IMR-90 (cell line): ENCODE measurements at regions not wholly inside any gene's neighbourhood (a gene's known extent, or its start where the extent isn't known, plus 50 kb on each side); places are given as distances from the start of the nearest gene placed in this dataset.

Experiments
- ATAC-seq: fragments of 200-7000 bp; cut with Tn5 transposase; 2 replicates; pipeline ENCODE4 v1.9.1; 2020; ENCODE audit warnings: low read depth, mild to moderate bottlenecking, moderate library complexity
- BruUV-seq: library from RNA; stranded (reverse); fragments of 400-500 nt; replicated peaks from 2 replicates; lab custom pipeline; 2021; lab: Mats Ljungman, UMichigan
- CTCF ChIA-PET: fragments of 300-600 bp; formaldehyde crosslinking; extraction: SDS; loops from one replicate; lab custom pipeline; 2021; ENCODE audit warnings: antibody characterized with exemption; lab: Yijun Ruan, JAX
- POLR2A ChIA-PET: fragments of 300-600 bp; sonication (Branson Sonifier 250); formaldehyde crosslinking; loops from one replicate; lab custom pipeline; 2022; ENCODE audit warnings: antibody characterized with exemption; ENCODE audit not compliant: unreplicated experiment; lab: Charles Lee
- DNase-seq: peaks from one replicate; pipeline ENCODE4 v3.0.0; 2013
- H2AFZ ChIP-seq: replicated peaks from 2 replicates; pipeline ENCODE3; 2013; ENCODE audit warnings: low read length, mild to moderate bottlenecking; ENCODE audit not compliant: poor library complexity
- H2AK5ac ChIP-seq: 2 replicates; pipeline ENCODE4 v1.6.1; 2013; ENCODE audit warnings: low read depth, low read length, inconsistent platforms
- H2AK9ac ChIP-seq: replicated peaks from 2 replicates; pipeline ENCODE3; 2013; ENCODE audit warnings: mild to moderate bottlenecking, low read depth, low read length, moderate library complexity; ENCODE audit not compliant: poor library complexity
- H2BK120ac ChIP-seq: 2 replicates; pipeline ENCODE4 v1.6.1; 2013; ENCODE audit warnings: low read depth, low read length, inconsistent platforms
- H2BK15ac ChIP-seq: 3 replicates; pipeline ENCODE4 v1.6.1; 2013; ENCODE audit warnings: low read depth, low read length, inconsistent platforms
- H2BK20ac ChIP-seq: 2 replicates; pipeline ENCODE4 v1.6.1; 2013; ENCODE audit warnings: low read depth, mild to moderate bottlenecking, inconsistent platforms, low read length, moderate library complexity
- H2BK5ac ChIP-seq: 2 replicates; pipeline ENCODE4 v1.6.1; 2013; ENCODE audit warnings: mild to moderate bottlenecking, low read depth, low read length, inconsistent platforms; ENCODE audit not compliant: poor library complexity, severe bottlenecking
- H3K14ac ChIP-seq: replicated peaks from 2 replicates; pipeline ENCODE4 v1.6.1; 2013; ENCODE audit warnings: low read depth, low read length, inconsistent platforms
- H3K18ac ChIP-seq: 2 replicates; pipeline ENCODE4 v1.6.1; 2013; ENCODE audit warnings: low read depth, low read length, control low read depth
- H3K23ac ChIP-seq: 2 replicates; pipeline ENCODE4 v1.6.1; 2013; ENCODE audit warnings: low read depth, low read length, inconsistent platforms
- H3K27ac ChIP-seq: 2 replicates; pipeline ENCODE4 v1.5.1; 2013; ENCODE audit warnings: mild to moderate bottlenecking, control low read depth, low read length; ENCODE audit not compliant: insufficient read depth
- H3K27me3 ChIP-seq: 2 replicates; pipeline ENCODE4 v1.6.1; 2013; ENCODE audit warnings: low read length; ENCODE audit not compliant: control insufficient read depth, insufficient read depth
- H3K36me3 ChIP-seq: 2 replicates; pipeline ENCODE4 v1.6.1; 2013; ENCODE audit warnings: low read length, mixed read lengths; ENCODE audit not compliant: control insufficient read depth, insufficient read depth
- H3K4ac ChIP-seq: 2 replicates; pipeline ENCODE4 v1.6.1; 2013; ENCODE audit warnings: low read depth, low read length, inconsistent platforms
- H3K4me1 ChIP-seq: 2 replicates; pipeline ENCODE4 v1.6.1; 2013; ENCODE audit warnings: low read length, mixed read lengths; ENCODE audit not compliant: control insufficient read depth, insufficient read depth
- H3K4me2 ChIP-seq: 2 replicates; pipeline ENCODE4 v1.6.1; 2013; ENCODE audit warnings: low read depth, mild to moderate bottlenecking, control low read depth, low read length, moderate library complexity
- H3K4me3 ChIP-seq: 2 replicates; pipeline ENCODE4 v1.5.1; 2013; ENCODE audit warnings: low read depth, mild to moderate bottlenecking, control low read depth, low read length, moderate library complexity; ENCODE audit not compliant: insufficient read depth
- H3K56ac ChIP-seq: 2 replicates; pipeline ENCODE4 v1.6.1; 2013; ENCODE audit warnings: low read length, inconsistent platforms; ENCODE audit not compliant: insufficient read depth; ENCODE audit errors: extremely low read depth
- H3K79me1 ChIP-seq, 2 experiments: 2 replicates each; pipeline ENCODE4 v1.6.1; 2013; ENCODE audit warnings: low read length in 2 of 2, inconsistent platforms in 1 of 2, low read depth in 1 of 2
- H3K9ac ChIP-seq: 2 replicates; pipeline ENCODE4 v1.6.1; 2013; ENCODE audit warnings: low read depth, low read length, control low read depth
- H3K9me1 ChIP-seq: 2 replicates; pipeline ENCODE4 v1.6.1; 2013; ENCODE audit warnings: low read length, inconsistent platforms; ENCODE audit not compliant: insufficient read depth
- H3K9me3 ChIP-seq: 2 replicates; pipeline ENCODE4 v1.6.1; 2013; ENCODE audit warnings: low read length; ENCODE audit not compliant: control insufficient read depth, insufficient read depth
- H4K20me1 ChIP-seq: 2 replicates; pipeline ENCODE4 v1.6.1; 2013; ENCODE audit warnings: low read length, inconsistent platforms; ENCODE audit not compliant: insufficient read depth
- H4K5ac ChIP-seq: 2 replicates; pipeline ENCODE4 v1.6.1; 2013; ENCODE audit warnings: mild to moderate bottlenecking, low read depth, low read length, control low read depth
- H4K8ac ChIP-seq, 2 experiments: 2 replicates each; pipeline ENCODE4 v1.6.1; 2013; ENCODE audit warnings: low read depth in 2 of 2, low read length in 2 of 2, control low read depth in 1 of 2, inconsistent platforms in 1 of 2
- H4K91ac ChIP-seq: 2 replicates; pipeline ENCODE4 v1.6.1; 2013; ENCODE audit warnings: low read depth, low read length, inconsistent platforms; ENCODE audit not compliant: insufficient read depth
- BHLHE40 ChIP-seq: fragments of 150-350 bp; IDR thresholded peaks from 2 replicates; pipeline ENCODE4 v1.6.1; 2016; ENCODE audit warnings: mild to moderate bottlenecking, low read depth, low read length
- CEBPB ChIP-seq: IDR thresholded peaks from 2 replicates; pipeline ENCODE4 v1.6.1; 2012; ENCODE audit warnings: low read depth, low read length, improper control_type of control experiment
- MAFK ChIP-seq: IDR thresholded peaks from 2 replicates; pipeline ENCODE4 v1.6.1; 2012; ENCODE audit warnings: low read depth, low read length, improper control_type of control experiment
- MAZ ChIP-seq: IDR thresholded peaks from 2 replicates; pipeline ENCODE4 v1.6.1; 2012; ENCODE audit warnings: low read depth, mild to moderate bottlenecking, low read length, improper control_type of control experiment, moderate library complexity, borderline replicate concordance
- MXI1 ChIP-seq: IDR thresholded peaks from 2 replicates; pipeline ENCODE4 v1.6.1; 2012; ENCODE audit warnings: low read depth, mild to moderate bottlenecking, low read length, moderate library complexity, borderline replicate concordance
- NFE2L2 ChIP-seq: fragments of 150-350 bp; IDR thresholded peaks from 2 replicates; pipeline ENCODE4 v1.6.1; 2016; ENCODE audit warnings: low read depth, mild to moderate bottlenecking, low read length
- POLR2A ChIP-seq: IDR thresholded peaks from 2 replicates; pipeline ENCODE4 v1.6.1; 2012; ENCODE audit warnings: mild to moderate bottlenecking, low read depth, low read length
- RAD21 ChIP-seq: IDR thresholded peaks from 2 replicates; pipeline ENCODE4 v1.6.1; 2012; ENCODE audit warnings: low read length, improper control_type of control experiment
- RCOR1 ChIP-seq: IDR thresholded peaks from 2 replicates; pipeline ENCODE4 v1.6.1; 2012; ENCODE audit warnings: mild to moderate bottlenecking, low read length, improper control_type of control experiment; ENCODE audit not compliant: insufficient replicate concordance
- SMC3 ChIP-seq: fragments of 150-350 bp; IDR thresholded peaks from 2 replicates; pipeline ENCODE4 v1.6.1; 2016; ENCODE audit warnings: low read depth, mild to moderate bottlenecking, antibody characterized with exemption, low read length, moderate library complexity
- USF2 ChIP-seq: fragments of 150-350 bp; IDR thresholded peaks from 2 replicates; pipeline ENCODE4 v1.6.1; 2017; ENCODE audit warnings: mild to moderate bottlenecking, antibody characterized with exemption, low read length, low read depth
- WGBS, 2 experiments: methylation state at CpG; one replicate each; pipeline versions ENCODE4 v1.1.5 to v1.1.7; 2013; ENCODE audit warnings: missing lambda C conversion rate in 2 of 2; ENCODE audit not compliant: insufficient read length in 1 of 2; ENCODE audit errors: extremely low coverage in 2 of 2; 5-methylcytosine and 5-hydroxymethylcytosine counted together
- dilution Hi-C: fragments of 300-500 bp; cut with HindIII; formaldehyde crosslinking; loops from one replicate; pipeline ENCODE4 v1.14.3; 2018; ENCODE audit warnings: low sequenced_read_pairs; ENCODE audit not compliant: unreplicated experiment
- in situ Hi-C: fragments of 300-500 bp; cut with MboI; formaldehyde crosslinking; loops from 3 replicates; pipeline ENCODE4 v1.14.3; 2019; ENCODE audit warnings: low sequenced_read_pairs, inconsistent platforms, mixed read lengths
- intact Hi-C: fragments of 100-400 bp; cut with micrococcal nuclease; formaldehyde crosslinking; loops from 2 replicates; pipeline ENCODE4 v1.10.0; 2022

DNA sequence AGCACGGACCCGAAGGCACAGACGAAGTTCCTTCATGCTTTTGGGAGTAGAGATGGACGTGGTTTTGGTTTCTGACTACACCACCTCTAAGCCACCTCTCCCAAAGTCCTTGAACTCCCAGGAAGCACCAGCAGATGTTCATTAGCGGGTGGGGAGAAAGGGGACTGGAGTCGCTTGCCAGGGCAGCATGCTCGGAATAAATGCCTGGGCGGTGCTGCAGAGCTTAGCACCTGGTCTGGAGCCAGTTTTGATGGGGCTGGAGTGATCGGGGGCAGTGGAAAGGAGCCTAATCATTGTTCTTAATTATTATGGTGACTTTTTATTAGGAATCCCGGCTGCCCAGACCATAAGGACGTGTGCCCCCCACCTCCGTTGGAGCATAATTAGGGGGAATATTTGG is 220.8 kb downstream of the TFCP2L1 start:
- TF ChIP-seq RCOR1 (no peak), NFE2L2 (no peak), MXI1 (no peak), USF2 (no peak), CEBPB (no peak), BHLHE40 (no peak), SMC3 (no peak), MAZ (no peak), POLR2A (no peak), RAD21 (no peak), MAFK (no peak)
- Histone ChIP-seq H3K9me1 (peaks cover 3% of the 10 kb centered on the region; the same call in 1 of the 2 replicates), H3K9me3 (peaks cover 6% of the 10 kb centered on the region), H2AK9ac (no peak overlapping the region), H2BK120ac (no peak overlapping the region), H3K18ac (no peak overlapping the region), H2BK15ac (no peak overlapping the region), H4K8ac (no peak overlapping the region), H4K5ac (no peak overlapping the region), H3K36me3 (no peaks in the 10 kb centered on the region), H4K91ac (no peak overlapping the region), H3K14ac (no peak overlapping the region), H3K23ac (no peak overlapping the region), H2AK5ac (no peak overlapping the region), H3K79me1 (no peaks in the 10 kb centered on the region), H2BK5ac (no peak overlapping the region), H3K4ac (no peak overlapping the region), H3K56ac (no peak overlapping the region), H3K4me2 (no peak overlapping the region), H3K27ac (no peak overlapping the region), H3K4me3 (no peak overlapping the region), H3K4me1 (no peaks in the 10 kb centered on the region), H2BK20ac (no peak overlapping the region), H3K27me3 (peaks cover 88% of the 10 kb centered on the region), H2AFZ (no peak overlapping the region), H3K9ac (no peak overlapping the region), H4K20me1 (no peaks in the 10 kb centered on the region)
- in situ Hi-C loops, result no loop called here
- WGBS, 2 experiments, result 73% methylated on average over 5 of the region's 12 CpGs; no CpG with 5 or more reads in 1 of the 2 experiments
- ATAC-seq (no peak), DNase-seq (no peak)
- ChIA-PET CTCF (interaction anchor here (1.2 kb wide), 1 partner anchor 369 kb away, joined by 4 read pairs; no protein-coding TSS in a partner anchor), POLR2A (no interaction called here)
- intact Hi-C loops, result no loop called here
- BruUV-seq, result no TSS peak
- dilution Hi-C loops, result loop anchor here (10.0 kb wide), 1 partner anchor 359 kb away; no protein-coding TSS in a partner anchor
